GM12872 (cell line): ENCODE measurements at regions not wholly inside any gene's neighbourhood (a gene's known extent, or its start where the extent isn't known, plus 50 kb on each side); places are given as distances from the start of the nearest gene placed in this dataset.

Experiments
- TF ChIP-seq, protein P1 (sequence below): IDR thresholded peaks from 3 replicates; pipeline ENCODE4 v1.5.1; 2011; ENCODE audit warnings: low read depth, mild to moderate bottlenecking, low read length, moderate library complexity; ENCODE audit not compliant: insufficient read depth

DNA sequence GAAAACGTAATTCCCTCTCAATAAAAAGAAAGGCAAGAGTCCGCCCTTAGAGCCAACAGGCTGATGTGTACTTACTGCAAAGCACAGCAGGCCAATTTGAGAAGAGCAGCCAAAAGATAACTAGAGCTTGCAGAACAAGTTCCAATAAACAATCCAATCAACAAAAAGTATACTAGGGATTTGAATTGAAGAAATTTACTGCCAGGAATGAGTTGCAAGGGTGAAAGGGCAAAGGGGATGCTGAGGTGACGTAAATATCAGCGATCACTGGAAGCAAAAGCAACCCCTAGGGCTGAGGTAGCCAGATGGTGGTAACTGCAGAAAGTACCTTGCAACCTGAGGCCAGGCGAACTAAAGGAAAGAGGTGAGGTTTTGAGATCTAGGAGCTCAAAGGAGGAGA, 152.1 kb upstream of the TENM3 start:
- TF ChIP-seq, protein P1, sequence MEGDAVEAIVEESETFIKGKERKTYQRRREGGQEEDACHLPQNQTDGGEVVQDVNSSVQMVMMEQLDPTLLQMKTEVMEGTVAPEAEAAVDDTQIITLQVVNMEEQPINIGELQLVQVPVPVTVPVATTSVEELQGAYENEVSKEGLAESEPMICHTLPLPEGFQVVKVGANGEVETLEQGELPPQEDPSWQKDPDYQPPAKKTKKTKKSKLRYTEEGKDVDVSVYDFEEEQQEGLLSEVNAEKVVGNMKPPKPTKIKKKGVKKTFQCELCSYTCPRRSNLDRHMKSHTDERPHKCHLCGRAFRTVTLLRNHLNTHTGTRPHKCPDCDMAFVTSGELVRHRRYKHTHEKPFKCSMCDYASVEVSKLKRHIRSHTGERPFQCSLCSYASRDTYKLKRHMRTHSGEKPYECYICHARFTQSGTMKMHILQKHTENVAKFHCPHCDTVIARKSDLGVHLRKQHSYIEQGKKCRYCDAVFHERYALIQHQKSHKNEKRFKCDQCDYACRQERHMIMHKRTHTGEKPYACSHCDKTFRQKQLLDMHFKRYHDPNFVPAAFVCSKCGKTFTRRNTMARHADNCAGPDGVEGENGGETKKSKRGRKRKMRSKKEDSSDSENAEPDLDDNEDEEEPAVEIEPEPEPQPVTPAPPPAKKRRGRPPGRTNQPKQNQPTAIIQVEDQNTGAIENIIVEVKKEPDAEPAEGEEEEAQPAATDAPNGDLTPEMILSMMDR = no peak

DNA sequence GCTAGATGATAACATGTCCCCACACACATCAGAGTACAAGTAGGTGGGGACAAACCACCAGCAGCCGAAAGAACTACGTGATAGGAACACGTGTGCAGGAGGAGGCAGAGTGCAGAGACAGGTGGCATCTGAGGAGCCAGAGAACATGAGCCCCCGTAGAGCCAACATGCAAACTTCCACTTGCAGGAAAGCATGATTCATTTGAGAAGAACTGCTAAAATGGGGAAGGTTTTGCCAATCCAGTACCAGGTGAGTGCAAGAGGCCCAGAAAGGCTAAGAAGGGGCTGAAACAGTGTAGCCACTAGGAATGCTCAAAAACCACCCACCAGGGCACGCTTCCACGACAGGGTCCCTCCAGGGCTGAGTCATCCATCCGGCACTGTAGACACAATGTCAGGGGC, 149.8 kb upstream of the TENM3 start:
- TF ChIP-seq, protein P1 = no peak

DNA sequence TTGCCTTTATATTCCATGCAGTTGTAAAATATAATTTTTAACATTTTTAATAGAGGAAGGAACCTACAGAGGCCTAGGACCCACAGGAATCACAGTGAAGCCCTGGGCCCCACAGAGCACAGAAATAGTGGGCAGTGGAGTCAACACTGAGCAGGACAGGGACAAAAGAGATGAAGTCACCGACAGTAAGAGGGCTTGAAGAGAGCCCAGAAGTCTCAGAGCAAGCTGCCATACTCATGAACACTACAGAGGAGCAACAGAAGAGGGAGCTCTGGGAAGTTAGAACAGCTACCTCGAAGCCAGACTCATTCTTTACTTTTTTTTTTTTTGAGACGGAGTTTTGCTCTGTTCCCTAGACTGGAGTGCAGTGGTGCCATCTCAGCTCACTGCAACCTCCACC, 149.3 kb upstream of the TENM3 start:
- TF ChIP-seq, protein P1 = no peak

DNA sequence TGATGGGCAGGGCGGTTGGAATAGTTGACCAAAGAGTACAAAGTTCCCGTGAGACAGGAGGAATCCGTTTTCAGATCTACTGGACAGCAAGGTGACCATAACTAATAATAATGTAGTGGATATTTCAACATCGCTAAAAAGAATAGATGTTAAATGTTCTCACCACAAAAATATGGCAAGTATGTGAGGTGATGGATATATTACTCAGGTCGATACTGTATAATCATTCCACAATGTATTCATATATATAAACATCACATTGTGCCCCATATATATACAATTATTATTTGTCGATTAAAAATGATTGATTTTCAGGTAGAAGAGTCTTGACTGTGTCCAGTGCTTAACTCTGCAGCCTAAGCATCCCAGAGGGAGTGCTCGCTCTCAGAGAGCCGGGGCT, 141.6 kb upstream of the TENM3 start:
- TF ChIP-seq, protein P1 = no peak

DNA sequence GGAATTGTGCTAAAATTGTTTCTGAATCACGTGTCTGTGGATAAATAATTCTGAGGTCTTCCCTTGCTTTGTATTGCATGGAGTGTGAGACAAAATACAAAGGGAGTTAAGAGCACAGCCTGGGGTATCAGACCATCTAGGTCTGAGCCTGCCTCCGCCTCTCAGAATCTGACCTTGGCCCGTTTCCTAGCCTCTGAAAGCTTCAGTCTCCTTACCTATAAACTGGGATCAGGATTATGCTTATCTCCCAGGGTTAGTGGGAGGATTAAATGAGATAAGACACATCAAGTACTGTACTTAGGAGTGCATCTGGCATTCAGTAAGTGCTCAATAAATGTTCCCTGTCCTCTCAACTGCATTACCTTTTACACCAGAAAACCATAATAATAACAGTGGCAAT, 140.6 kb upstream of the TENM3 start:
- TF ChIP-seq, protein P1 = no peak

DNA sequence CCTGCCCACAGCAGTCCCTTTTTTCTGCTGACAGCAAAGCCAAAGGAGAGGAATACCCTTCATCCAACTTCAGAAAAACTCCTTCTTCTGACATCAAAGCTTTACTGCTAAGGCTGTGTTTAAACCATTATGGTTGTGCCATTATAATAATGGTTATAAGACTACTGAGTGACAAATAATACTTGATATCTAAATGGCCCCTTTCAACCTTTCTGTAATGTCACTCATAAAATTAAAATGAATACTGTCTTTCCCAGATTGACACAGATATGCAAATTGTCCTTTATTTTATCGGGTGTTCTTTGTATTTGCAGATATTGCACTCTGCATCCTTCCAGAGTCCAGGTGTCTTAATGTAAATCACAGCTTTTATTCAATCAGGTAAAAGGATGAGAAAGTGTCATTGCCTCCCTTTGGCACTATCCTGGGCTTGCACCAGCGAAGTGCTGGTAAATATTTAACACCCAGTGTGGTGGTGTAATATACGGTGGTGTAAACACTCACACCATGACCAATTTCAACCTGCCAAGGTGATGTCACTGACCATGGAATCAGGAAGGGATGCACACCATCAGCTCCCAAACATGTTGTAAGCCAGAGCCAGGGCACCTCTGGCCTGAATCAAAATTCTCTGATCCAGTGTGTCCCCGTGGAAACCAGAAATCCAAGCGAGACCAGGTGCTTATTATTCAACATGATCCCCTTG, 139.4 kb upstream of the TENM3 start:
- TF ChIP-seq, protein P1 = no peak

DNA sequence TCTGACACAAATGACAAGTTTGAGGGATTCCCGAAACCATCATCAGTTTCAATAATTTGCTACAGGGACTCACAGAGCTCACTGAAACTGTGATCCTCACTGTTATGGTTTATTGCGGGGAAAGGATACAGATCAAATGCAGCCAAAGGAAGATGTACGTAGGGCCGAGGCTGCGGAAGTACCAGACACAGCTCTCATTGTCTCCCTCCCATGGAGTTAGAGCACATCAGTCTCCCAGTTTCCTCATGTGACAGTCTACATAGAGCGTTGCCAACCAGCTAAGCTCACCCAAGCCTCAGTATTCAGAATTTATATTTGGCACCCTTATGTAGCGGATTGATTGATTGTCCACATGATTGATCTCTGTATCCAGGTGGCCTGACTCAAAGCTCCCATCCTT, 137.8 kb upstream of the TENM3 start:
- TF ChIP-seq, protein P1 = no peak

DNA sequence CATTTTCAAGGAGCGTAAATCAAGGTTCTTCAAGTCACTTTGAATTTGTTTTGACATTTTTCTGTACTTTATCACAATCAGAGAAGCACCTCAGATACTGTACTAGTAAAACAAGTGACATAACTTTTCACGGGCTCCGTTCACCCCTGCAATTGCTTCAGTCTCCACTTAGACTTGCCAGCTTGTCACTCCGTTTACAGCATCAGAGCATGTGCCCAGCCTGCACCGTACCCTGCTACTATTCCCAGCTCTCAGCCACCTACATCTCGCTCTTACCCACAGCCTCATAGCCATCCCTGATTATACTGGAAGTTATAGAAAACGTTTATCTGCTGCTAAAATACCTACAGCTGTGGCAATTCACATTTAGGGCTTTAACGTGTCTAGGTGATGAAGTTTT, 135.3 kb upstream of the TENM3 start:
- TF ChIP-seq, protein P1 = no peak
